Peyer's patch (tissue), 4 donors: ENCODE measurements at regions not wholly inside any gene's neighbourhood (a gene's known extent, or its start where the extent isn't known, plus 50 kb on each side); places are given as distances from the start of the nearest gene placed in this dataset.

Source experiments
- CTCF ChIP-seq, 6 experiments: fragments of 450-650 bp in 4 of 6; fragments of 200-600 bp in 2 of 6; sonication (generic) in 1 of 6; IDR thresholded peaks; one replicate each; pipeline ENCODE4 v1.5.1; 2017 to 2019; ENCODE audit warnings: antibody characterized with exemption in 6 of 6, mild to moderate bottlenecking in 3 of 6, moderate library complexity in 1 of 6
- POLR2A ChIP-seq, 2 donors: fragments of 450-650 bp; IDR thresholded peaks; one replicate each; pipeline ENCODE4 v1.5.1; 2017; ENCODE audit warnings: antibody characterized with exemption in 2 of 2, mild to moderate bottlenecking in 2 of 2, moderate library complexity in 2 of 2

GRCh38 chr5:82720213-82721086 is 356.7 kb downstream of the TMEM167A start:
- no peak for TF ChIP-seq CTCF (IDR thresholded peaks at IDR 0.05)
- TF ChIP-seq POLR2A (IDR thresholded peaks at IDR 0.05), result no peak
